Lower lobe of right lung (tissue), 2 donors: ENCODE measurements at regions not wholly inside any gene's neighbourhood (a gene's known extent, or its start where the extent isn't known, plus 50 kb on each side); places are given as distances from the start of the nearest gene placed in this dataset.
"Not testable (repeated sequence)": the region's sequence is repeated elsewhere in the genome, so short reads cannot be mapped to it uniquely, and the experiment has no call there.

Experiments used
- ATAC-seq, 2 donors: fragments of 200-7000 bp; cut with Tn5 transposase; one replicate each; pipeline ENCODE4 v1.9.1; 2020 to 2022; ENCODE audit warnings: mild to moderate bottlenecking in 2 of 2, moderate library complexity in 2 of 2
- DNase-seq: peaks from one replicate; pipeline ENCODE4 v3.0.0-alpha.2; 2020
- H3K27ac ChIP-seq: fragments of 200-600 bp; one replicate; pipeline ENCODE4 v1.8.0; 2022
- H3K27me3 ChIP-seq: fragments of 200-600 bp; one replicate; pipeline ENCODE4 v1.8.0; 2022; ENCODE audit warnings: low read depth
- H3K36me3 ChIP-seq: fragments of 200-600 bp; one replicate; pipeline ENCODE4 v1.8.0; 2022; ENCODE audit warnings: mild to moderate bottlenecking
- H3K4me1 ChIP-seq: fragments of 200-600 bp; one replicate; pipeline ENCODE4 v1.8.0; 2022
- H3K4me3 ChIP-seq: fragments of 200-600 bp; one replicate; pipeline ENCODE4 v1.8.0; 2022; ENCODE audit warnings: mild to moderate bottlenecking
- H3K9me3 ChIP-seq: fragments of 200-600 bp; one replicate; pipeline ENCODE4 v1.8.0; 2022
- CTCF ChIP-seq: fragments of 200-600 bp; IDR thresholded peaks from one replicate; pipeline ENCODE4 v1.8.0; 2022; ENCODE audit warnings: antibody characterized with exemption, mild to moderate bottlenecking
- intact Hi-C: fragments of 100-400 bp; cut with DNase I; formaldehyde crosslinking; loops from one replicate; pipeline ENCODE4 v1.11.0; 2022
- donor health status: DM: no; HTN: yes; CAD: no; lungs with severe emphysema.

GRCh38 chr7:125195156-125195555 is 265.5 kb upstream of the POT1 start:
- H3K4me1 ChIP-seq, result no peaks in the 10 kb centered on the region
- no peak overlapping the region for H3K4me3 ChIP-seq
- no peak overlapping the region for H3K27ac ChIP-seq
- DNase-seq (no peak), ATAC-seq (no peak)
- intact Hi-C loops, result no loop called here
- no peaks in the 10 kb centered on the region for H3K36me3 ChIP-seq
- no peak for TF ChIP-seq CTCF
- no peaks in the 10 kb centered on the region for H3K9me3 ChIP-seq
- H3K27me3 ChIP-seq, result no peaks in the 10 kb centered on the region

- Histone ChIP-seq H3K27ac (no peak overlapping the region), H3K4me1 (no peaks in the 10 kb centered on the region), H3K36me3 (no peaks in the 10 kb centered on the region), H3K4me3 (no peak overlapping the region), H3K9me3 (no peaks in the 10 kb centered on the region), H3K27me3 (no peaks in the 10 kb centered on the region)
- intact Hi-C loops, result no loop called here
- no peak for DNase-seq
- TF ChIP-seq CTCF, result no peak
- ATAC-seq, result no peak
Observed at GRCh38 chr7:125193263-125193662, 263.6 kb upstream of the POT1 start.

GRCh38 chr7:125184801-125185200 is 255.2 kb upstream of the POT1 start:
- H3K27ac ChIP-seq, result no peak overlapping the region
- no peak for ATAC-seq
- no peak for DNase-seq
- no peaks in the 10 kb centered on the region for H3K9me3 ChIP-seq
- no peaks in the 10 kb centered on the region for H3K27me3 ChIP-seq
- no peak for TF ChIP-seq CTCF
- no peaks in the 10 kb centered on the region for H3K36me3 ChIP-seq
- H3K4me3 ChIP-seq, result no peak overlapping the region
- intact Hi-C loops, result no loop called here
- H3K4me1 ChIP-seq, result no peaks in the 10 kb centered on the region

- ATAC-seq, H3K9me3 ChIP-seq, intact Hi-C loops, H3K27me3 ChIP-seq, H3K4me3 ChIP-seq, H3K27ac ChIP-seq, DNase-seq, H3K4me1 ChIP-seq, H3K36me3 ChIP-seq: not testable (repeated sequence)
Observed at GRCh38 chr7:125181569-125182267, 252.1 kb upstream of the POT1 start.

- Histone ChIP-seq H3K36me3 (no peaks in the 10 kb centered on the region), H3K27me3 (no peaks in the 10 kb centered on the region), H3K4me1 (no peaks in the 10 kb centered on the region), H3K9me3 (no peaks in the 10 kb centered on the region), H3K4me3 (no peak overlapping the region), H3K27ac (no peak overlapping the region)
- intact Hi-C loops, result no loop called here
- no peak for TF ChIP-seq CTCF
- ATAC-seq (no peak), DNase-seq (no peak)
Observed at GRCh38 chr7:125173571-125173970, 243.9 kb upstream of the POT1 start.

- Histone ChIP-seq H3K36me3 (no peaks in the 10 kb centered on the region), H3K27me3 (no peaks in the 10 kb centered on the region), H3K4me3 (no peak overlapping the region), H3K27ac (no peak overlapping the region), H3K9me3 (no peaks in the 10 kb centered on the region), H3K4me1 (no peaks in the 10 kb centered on the region)
- DNase-seq, result no peak
- no peak for ATAC-seq
- intact Hi-C loops, result no loop called here
- TF ChIP-seq CTCF, result no peak
Observed at GRCh38 chr7:125169088-125169487, 239.5 kb upstream of the POT1 start.
